HepG2 (cell line): ENCODE measurements at regions not wholly inside any gene's neighbourhood (a gene's known extent, or its start where the extent isn't known, plus 50 kb on each side); places are given as distances from the start of the nearest gene placed in this dataset.

ENCODE experiments used
- DMAP1 ChIP-seq: IDR thresholded peaks from 2 replicates; pipeline ENCODE4 v1.6.1; 2016
- E2F1 ChIP-seq: sonication (generic); formaldehyde crosslinking; IDR thresholded peaks from 2 replicates; pipeline ENCODE4 v1.5.0; 2020; ENCODE audit warnings: missing genetic modification reagents
- ELF4 ChIP-seq: sonication (generic); formaldehyde crosslinking; IDR thresholded peaks from 2 replicates; pipeline ENCODE4 v1.5.0; 2020; ENCODE audit warnings: missing genetic modification reagents, mild to moderate bottlenecking, moderate library complexity, borderline replicate concordance
- FOXP4 ChIP-seq: sonication (generic); formaldehyde crosslinking; IDR thresholded peaks from 2 replicates; pipeline ENCODE4 v1.4.0; 2020; ENCODE audit warnings: missing genetic modification reagents
- GPN1 ChIP-seq: sonication (generic); formaldehyde crosslinking; IDR thresholded peaks from 2 replicates; pipeline ENCODE4 v1.5.1; 2020; ENCODE audit warnings: missing genetic modification reagents, borderline replicate concordance
- MTF1 ChIP-seq: sonication (generic); formaldehyde crosslinking; IDR thresholded peaks from 2 replicates; pipeline ENCODE4 v1.5.0; 2020; ENCODE audit warnings: missing genetic modification reagents
- NR2F6 ChIP-seq, 2 experiments: IDR thresholded peaks; 2 replicates each; pipeline ENCODE4 v1.6.1; 2016; ENCODE audit warnings: antibody characterized with exemption in 1 of 2, mild to moderate bottlenecking in 1 of 2
- NRL ChIP-seq: sonication (generic); formaldehyde crosslinking; IDR thresholded peaks from 2 replicates; pipeline ENCODE4 v1.5.0; 2020; ENCODE audit warnings: missing genetic modification reagents, mild to moderate bottlenecking, moderate library complexity, borderline replicate concordance
- RCOR2 ChIP-seq: IDR thresholded peaks from 2 replicates; pipeline ENCODE4 v1.6.1; 2016; ENCODE audit warnings: missing biosample characterization, missing genetic modification reagents
- RFX3 ChIP-seq: IDR thresholded peaks from 2 replicates; pipeline ENCODE4 v1.6.1; 2016; ENCODE audit warnings: missing biosample characterization, missing genetic modification reagents
- SNAI1 ChIP-seq: sonication (generic); formaldehyde crosslinking; IDR thresholded peaks from 2 replicates; pipeline ENCODE4 v1.5.0; 2020; ENCODE audit warnings: mild to moderate bottlenecking, missing genetic modification reagents, borderline replicate concordance
- ZBTB49 ChIP-seq: sonication (generic); formaldehyde crosslinking; IDR thresholded peaks from 2 replicates; pipeline ENCODE4 v1.4.0; 2020; ENCODE audit warnings: missing genetic modification reagents, borderline replicate concordance
- ZNF10 ChIP-seq: sonication (generic); formaldehyde crosslinking; IDR thresholded peaks from 2 replicates; pipeline ENCODE4 v1.4.0; 2020; ENCODE audit warnings: mild to moderate bottlenecking, low read depth, missing genetic modification reagents, borderline replicate concordance
- ZNF160 ChIP-seq: sonication (generic); formaldehyde crosslinking; IDR thresholded peaks from 2 replicates; pipeline ENCODE4 v1.8.0; 2022; ENCODE audit warnings: mild to moderate bottlenecking, inconsistent platforms, missing genetic modification reagents
- ZNF530 ChIP-seq: sonication (generic); formaldehyde crosslinking; IDR thresholded peaks from 2 replicates; pipeline ENCODE4 v1.5.0; 2020; ENCODE audit warnings: low read depth, mild to moderate bottlenecking, missing genetic modification reagents
- ZNF546 ChIP-seq: sonication (generic); formaldehyde crosslinking; conservative IDR thresholded peaks from 2 replicates; pipeline ENCODE4 v1.8.1; 2023; ENCODE audit warnings: mild to moderate bottlenecking, missing genetic modification reagents
- ZNF557 ChIP-seq: sonication (generic); formaldehyde crosslinking; IDR thresholded peaks from 2 replicates; pipeline ENCODE4 v1.4.0; 2020; ENCODE audit warnings: missing genetic modification reagents
- ZNF605 ChIP-seq: sonication (generic); formaldehyde crosslinking; IDR thresholded peaks from 2 replicates; pipeline ENCODE4 v1.8.0; 2022; ENCODE audit warnings: mild to moderate bottlenecking, missing genetic modification reagents
- ZNF644 ChIP-seq: IDR thresholded peaks from 2 replicates; pipeline ENCODE4 v1.6.1; 2016; ENCODE audit warnings: low read depth
- ZSCAN12 ChIP-seq: sonication (generic); formaldehyde crosslinking; IDR thresholded peaks from 2 replicates; pipeline ENCODE4 v1.9.0; 2021; ENCODE audit warnings: mild to moderate bottlenecking, missing genetic modification reagents
- TF ChIP-seq, protein P1 (sequence below): sonication (generic); formaldehyde crosslinking; conservative IDR thresholded peaks from 2 replicates; pipeline ENCODE4 v1.8.0; 2022; ENCODE audit warnings: missing genetic modification reagents
- TF ChIP-seq, protein P2 (sequence below): sonication (generic); formaldehyde crosslinking; IDR thresholded peaks from 2 replicates; pipeline ENCODE4 v1.4.0; 2020; ENCODE audit warnings: missing genetic modification reagents

- TF ChIP-seq, protein P1, sequence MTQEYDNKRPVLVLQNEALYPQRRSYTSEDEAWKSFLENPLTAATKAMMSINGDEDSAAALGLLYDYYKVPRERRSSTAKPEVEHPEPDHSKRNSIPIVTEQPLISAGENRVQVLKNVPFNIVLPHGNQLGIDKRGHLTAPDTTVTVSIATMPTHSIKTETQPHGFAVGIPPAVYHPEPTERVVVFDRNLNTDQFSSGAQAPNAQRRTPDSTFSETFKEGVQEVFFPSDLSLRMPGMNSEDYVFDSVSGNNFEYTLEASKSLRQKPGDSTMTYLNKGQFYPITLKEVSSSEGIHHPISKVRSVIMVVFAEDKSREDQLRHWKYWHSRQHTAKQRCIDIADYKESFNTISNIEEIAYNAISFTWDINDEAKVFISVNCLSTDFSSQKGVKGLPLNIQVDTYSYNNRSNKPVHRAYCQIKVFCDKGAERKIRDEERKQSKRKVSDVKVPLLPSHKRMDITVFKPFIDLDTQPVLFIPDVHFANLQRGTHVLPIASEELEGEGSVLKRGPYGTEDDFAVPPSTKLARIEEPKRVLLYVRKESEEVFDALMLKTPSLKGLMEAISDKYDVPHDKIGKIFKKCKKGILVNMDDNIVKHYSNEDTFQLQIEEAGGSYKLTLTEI, result no peak
- TF ChIP-seq MTF1 (no peak), ZNF10 (CRISPR knock-in tag) (no peak), RCOR2 (CRISPR knock-in tag) (no peak), NRL (peak; percentile 26; the same call in 1 of the 2 replicates), ELF4 (CRISPR knock-in tag) (no peak), RFX3 (no peak), ZNF160 (CRISPR knock-in tag) (no peak), ZNF557 (CRISPR knock-in tag) (no peak), NR2F6 (IDR thresholded peaks at IDR 0.05) (no peak), NR2F6 (CRISPR knock-in tag; IDR thresholded peaks at IDR 0.05) (peak; percentile 72), DMAP1 (0 out of 2 replicates have a peak, but pooled peaks have one; percentile 37), ZBTB49 (CRISPR knock-in tag) (no peak), FOXP4 (CRISPR knock-in tag) (0 out of 2 replicates have a peak, but pooled peaks have one; percentile 18), ZSCAN12 (CRISPR knock-in tag) (no peak), E2F1 (CRISPR knock-in tag) (no peak), ZNF546 (CRISPR knock-in tag) (no peak), ZNF644 (no peak), ZNF530 (CRISPR knock-in tag) (no peak), GPN1 (no peak), SNAI1 (CRISPR knock-in tag) (no peak), ZNF605 (CRISPR knock-in tag) (0 out of 2 replicates have a peak, but pooled peaks have one; percentile 21)
- TF ChIP-seq, protein P2, sequence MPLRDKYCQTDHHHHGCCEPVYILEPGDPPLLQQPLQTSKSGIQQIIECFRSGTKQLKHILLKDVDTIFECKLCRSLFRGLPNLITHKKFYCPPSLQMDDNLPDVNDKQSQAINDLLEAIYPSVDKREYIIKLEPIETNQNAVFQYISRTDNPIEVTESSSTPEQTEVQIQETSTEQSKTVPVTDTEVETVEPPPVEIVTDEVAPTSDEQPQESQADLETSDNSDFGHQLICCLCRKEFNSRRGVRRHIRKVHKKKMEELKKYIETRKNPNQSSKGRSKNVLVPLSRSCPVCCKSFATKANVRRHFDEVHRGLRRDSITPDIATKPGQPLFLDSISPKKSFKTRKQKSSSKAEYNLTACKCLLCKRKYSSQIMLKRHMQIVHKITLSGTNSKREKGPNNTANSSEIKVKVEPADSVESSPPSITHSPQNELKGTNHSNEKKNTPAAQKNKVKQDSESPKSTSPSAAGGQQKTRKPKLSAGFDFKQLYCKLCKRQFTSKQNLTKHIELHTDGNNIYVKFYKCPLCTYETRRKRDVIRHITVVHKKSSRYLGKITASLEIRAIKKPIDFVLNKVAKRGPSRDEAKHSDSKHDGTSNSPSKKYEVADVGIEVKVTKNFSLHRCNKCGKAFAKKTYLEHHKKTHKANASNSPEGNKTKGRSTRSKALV (CRISPR knock-in tag), result no peak
Observed at GRCh38 chr12:116662612-116663144, 75.2 kb downstream of the SPRING1 start (continued).
